GM12872 (cell line): ENCODE measurements at regions not wholly inside any gene's neighbourhood (a gene's known extent, or its start where the extent isn't known, plus 50 kb on each side); places are given as distances from the start of the nearest gene placed in this dataset.

Experiments
- CTCF ChIP-seq: IDR thresholded peaks from 3 replicates; pipeline ENCODE4 v1.5.1; 2011; ENCODE audit warnings: low read depth, mild to moderate bottlenecking, low read length, moderate library complexity; ENCODE audit not compliant: insufficient read depth

- TF ChIP-seq CTCF, result no peak
Observed at GRCh38 chr6:156390621-156391020, 386.6 kb upstream of the ARID1B start.

GRCh38 chr6:156389296-156389695, 387.9 kb upstream of the ARID1B start:
- TF ChIP-seq CTCF, result no peak

GRCh38 chr6:156387472-156387871, 389.7 kb upstream of the ARID1B start:
- no peak for TF ChIP-seq CTCF

GRCh38 chr6:156383059-156383458, 394.1 kb upstream of the ARID1B start:
- no peak for TF ChIP-seq CTCF

GRCh38 chr6:156379392-156380289, 397.5 kb upstream of the ARID1B start:
- TF ChIP-seq CTCF, result no peak

GRCh38 chr6:156378853-156379252, 398.3 kb upstream of the ARID1B start:
- TF ChIP-seq CTCF, result no peak

GRCh38 chr6:156376091-156376490, 401.1 kb upstream of the ARID1B start:
- no peak for TF ChIP-seq CTCF

GRCh38 chr6:156359912-156360311, 417.3 kb upstream of the ARID1B start:
- peak; percentile 48; the same call in 2 of the 3 replicates for TF ChIP-seq CTCF
